Mesothelial cell of epicardium (in vitro differentiated cells): ENCODE measurements at regions not wholly inside any gene's neighbourhood (a gene's known extent, or its start where the extent isn't known, plus 50 kb on each side); places are given as distances from the start of the nearest gene placed in this dataset.
A peak's percentile ranks its signal among the peaks of the same experiment; 100 is the strongest.

ENCODE experiments used
- DNase-seq, 2 experiments: peaks; one replicate each; pipeline ENCODE4 v3.0.0; 2021; ENCODE audit warnings: low spot score in 2 of 2; ENCODE audit not compliant: unreplicated experiment in 2 of 2
- H3K27ac Mint-ChIP-seq: 2 replicates; pipeline ENCODE4 v1.8.0; 2021; ENCODE audit warnings: mixed read lengths
- H3K27me3 Mint-ChIP-seq: 2 replicates; pipeline ENCODE4 v1.8.0; 2021; ENCODE audit warnings: low read depth, mixed read lengths
- H3K36me3 Mint-ChIP-seq: 2 replicates; pipeline ENCODE4 v1.8.0; 2021; ENCODE audit warnings: mixed read lengths
- H3K4me1 Mint-ChIP-seq: 2 replicates; pipeline ENCODE4 v1.8.0; 2021; ENCODE audit warnings: mixed read lengths
- H3K4me3 Mint-ChIP-seq: 2 replicates; pipeline ENCODE4 v1.8.0; 2021; ENCODE audit warnings: mild to moderate bottlenecking, moderate library complexity, mixed read lengths
- H3K9me3 Mint-ChIP-seq: 2 replicates; pipeline ENCODE4 v1.8.0; 2021; ENCODE audit warnings: mixed read lengths
- CTCF ChIP-seq: fragments of 200-600 bp; sonication (generic); IDR thresholded peaks from one replicate; pipeline ENCODE4 v1.5.0; 2021; ENCODE audit warnings: antibody characterized with exemption; ENCODE audit not compliant: unreplicated experiment

DNA sequence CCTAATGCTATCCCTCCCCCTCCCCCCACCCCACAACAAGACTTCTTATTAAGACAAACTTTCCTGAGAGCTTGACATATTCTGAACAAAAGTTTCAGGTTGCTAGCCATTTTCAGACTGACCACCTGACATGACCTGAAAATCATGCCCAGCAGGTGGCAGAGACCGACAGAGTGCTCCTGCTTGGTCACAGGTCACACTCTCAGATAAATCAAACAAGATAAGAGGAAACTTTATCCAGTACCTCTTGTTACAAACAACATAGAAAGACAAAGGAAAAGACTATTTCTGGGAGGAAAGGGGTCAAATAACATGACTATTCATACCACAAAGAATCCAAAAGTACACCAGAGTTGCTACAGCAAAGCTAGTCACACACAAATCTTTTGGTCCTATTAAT lies 107.4 kb downstream of the TMEM200C start:
- no peak for DNase-seq
- Mint-ChIP-seq H3K36me3 (peaks cover 2% of the 10 kb centered on the region), H3K9me3 (peaks cover 24% of the 10 kb centered on the region), H3K27ac (no peak overlapping the region), H3K4me1 (no peaks in the 10 kb centered on the region), H3K27me3 (no peaks in the 10 kb centered on the region), H3K4me3 (no peak overlapping the region)
- TF ChIP-seq CTCF, result no peak

- no peak for TF ChIP-seq CTCF
- no peak overlapping the region for H3K27ac Mint-ChIP-seq
- DNase-seq, result no peak
- H3K36me3 Mint-ChIP-seq, result no peaks in the 10 kb centered on the region
- peaks cover 41% of the 10 kb centered on the region for H3K9me3 Mint-ChIP-seq
- no peaks in the 10 kb centered on the region for H3K27me3 Mint-ChIP-seq
- no peak overlapping the region for H3K4me3 Mint-ChIP-seq
- no peaks in the 10 kb centered on the region for H3K4me1 Mint-ChIP-seq
Observed at GRCh38 chr18:5779922-5780321, 115.4 kb downstream of the TMEM200C start.

DNA sequence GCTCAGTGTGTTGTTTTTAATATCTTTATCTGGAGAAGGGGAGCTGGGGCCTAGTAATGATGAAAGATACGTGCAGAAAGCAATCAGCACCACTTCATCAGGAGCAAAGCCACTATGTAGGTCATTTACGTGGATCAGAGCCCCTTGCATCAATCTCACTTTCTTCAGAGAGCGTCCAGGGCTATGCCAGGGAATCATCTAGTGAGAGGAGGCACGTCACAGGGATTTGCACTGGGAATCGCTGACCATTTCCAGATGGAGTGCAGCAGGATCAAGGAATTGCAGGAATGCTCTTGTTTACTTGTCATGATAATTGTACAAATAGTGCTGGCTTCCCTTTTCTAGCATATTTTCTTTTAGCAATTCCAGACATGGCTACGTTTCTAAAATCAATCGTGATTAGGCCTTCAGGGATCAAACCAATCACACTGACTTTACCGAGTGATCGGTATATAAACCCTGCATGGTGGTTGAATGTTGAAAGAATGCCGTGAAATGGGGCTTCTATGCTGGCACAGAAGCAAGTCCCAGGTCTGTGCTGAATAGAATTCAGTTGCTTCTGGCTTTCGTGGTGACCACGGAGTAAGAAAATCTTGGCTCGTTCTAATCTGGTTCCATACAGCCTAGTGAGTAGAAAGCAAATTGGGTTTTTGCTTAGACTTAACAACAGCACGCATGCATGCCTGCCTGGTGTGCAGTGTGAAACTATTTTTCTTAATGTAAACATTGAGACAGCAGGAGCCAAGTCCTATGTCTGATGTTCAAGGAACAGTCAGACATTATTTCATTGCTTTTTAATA lies 122.8 kb downstream of the TMEM200C start:
- Mint-ChIP-seq H3K4me1 (peaks cover 11% of the 10 kb centered on the region), H3K4me3 (no peak overlapping the region), H3K27me3 (peaks cover 4% of the 10 kb centered on the region), H3K36me3 (no peaks in the 10 kb centered on the region), H3K9me3 (peaks cover 15% of the 10 kb centered on the region), H3K27ac (peak overlapping the region; percentile 82)
- TF ChIP-seq CTCF, result no peak
- no peak for DNase-seq

- Mint-ChIP-seq H3K4me3 (no peak overlapping the region), H3K4me1 (peaks cover 11% of the 10 kb centered on the region)
Observed at GRCh38 chr18:5771343-5771742, 124.0 kb downstream of the TMEM200C start.

DNA sequence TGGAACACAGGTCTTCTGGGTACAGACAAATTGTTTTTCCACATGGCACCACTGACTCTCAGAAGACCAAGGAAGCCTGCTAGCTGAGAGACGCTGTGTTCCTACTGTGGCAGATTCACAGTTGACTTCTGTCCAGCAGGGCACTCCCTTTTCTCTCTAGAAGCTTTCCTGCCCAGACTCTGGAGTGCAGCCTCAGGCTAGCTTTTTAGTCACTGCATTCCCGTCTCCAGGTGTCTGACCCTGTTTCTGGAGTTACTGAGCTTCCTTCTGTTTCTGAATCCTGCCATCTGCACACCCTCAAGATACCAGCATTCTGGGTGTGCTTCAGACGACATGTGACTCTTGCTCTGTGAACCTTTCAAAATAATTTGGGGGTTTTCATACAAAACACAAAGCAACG lies 125.1 kb downstream of the TMEM200C start:
- H3K27ac Mint-ChIP-seq, result no peak overlapping the region
- H3K4me1 Mint-ChIP-seq, result peaks cover 11% of the 10 kb centered on the region
- no peak for TF ChIP-seq CTCF
- H3K27me3 Mint-ChIP-seq, result peaks cover 6% of the 10 kb centered on the region
- no peak overlapping the region for H3K4me3 Mint-ChIP-seq
- peaks cover 7% of the 10 kb centered on the region for H3K9me3 Mint-ChIP-seq
- no peaks in the 10 kb centered on the region for H3K36me3 Mint-ChIP-seq
- no peak for DNase-seq

More at GRCh38 chr18:5771343-5771742, 124.0 kb downstream of the TMEM200C start:
- TF ChIP-seq CTCF, result no peak
- peaks cover 15% of the 10 kb centered on the region for H3K9me3 Mint-ChIP-seq
- no peaks in the 10 kb centered on the region for H3K36me3 Mint-ChIP-seq
- peaks cover 6% of the 10 kb centered on the region for H3K27me3 Mint-ChIP-seq
- peak overlapping the region; percentile 21 for H3K27ac Mint-ChIP-seq
- no peak for DNase-seq
